Epithelial cell of esophagus (primary cell): ENCODE measurements at regions not wholly inside any gene's neighbourhood (a gene's known extent, or its start where the extent isn't known, plus 50 kb on each side); places are given as distances from the start of the nearest gene placed in this dataset.

Source experiments
- DNase-seq: peaks from one replicate; pipeline ENCODE4 v3.0.0; 2010; ENCODE audit warnings: low read depth
- H3K4me3 ChIP-seq: 2 replicates; pipeline ENCODE4 v1.5.1; 2011; ENCODE audit warnings: mild to moderate bottlenecking, low read length, control low read depth
- TF ChIP-seq, protein P1 (sequence below): IDR thresholded peaks from 2 replicates; pipeline ENCODE4 v1.5.1; 2011; ENCODE audit warnings: low read depth, mild to moderate bottlenecking, low read length, control low read depth, inconsistent platforms; ENCODE audit not compliant: insufficient read depth; ENCODE audit errors: missing control alignments

DNA sequence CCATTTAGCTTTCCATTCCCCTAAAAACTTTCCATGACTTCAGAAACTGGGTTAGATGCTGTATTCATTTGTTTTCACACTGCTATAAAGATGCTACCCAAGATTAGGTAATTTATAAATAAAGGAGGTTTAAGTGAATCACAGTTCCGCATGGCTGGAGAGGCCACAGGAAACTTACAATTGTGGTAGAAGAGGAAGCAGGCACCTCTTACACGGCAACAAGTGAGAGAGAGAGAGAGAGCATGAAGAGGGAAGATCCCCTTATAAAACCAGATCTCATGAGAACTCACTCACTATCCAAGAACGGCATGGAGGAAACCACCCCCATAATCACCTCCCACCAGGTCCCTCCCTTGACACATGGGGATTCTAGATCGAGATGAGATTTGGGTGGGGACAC, 336.8 kb downstream of the TFEC start:
- TF ChIP-seq, protein P1, sequence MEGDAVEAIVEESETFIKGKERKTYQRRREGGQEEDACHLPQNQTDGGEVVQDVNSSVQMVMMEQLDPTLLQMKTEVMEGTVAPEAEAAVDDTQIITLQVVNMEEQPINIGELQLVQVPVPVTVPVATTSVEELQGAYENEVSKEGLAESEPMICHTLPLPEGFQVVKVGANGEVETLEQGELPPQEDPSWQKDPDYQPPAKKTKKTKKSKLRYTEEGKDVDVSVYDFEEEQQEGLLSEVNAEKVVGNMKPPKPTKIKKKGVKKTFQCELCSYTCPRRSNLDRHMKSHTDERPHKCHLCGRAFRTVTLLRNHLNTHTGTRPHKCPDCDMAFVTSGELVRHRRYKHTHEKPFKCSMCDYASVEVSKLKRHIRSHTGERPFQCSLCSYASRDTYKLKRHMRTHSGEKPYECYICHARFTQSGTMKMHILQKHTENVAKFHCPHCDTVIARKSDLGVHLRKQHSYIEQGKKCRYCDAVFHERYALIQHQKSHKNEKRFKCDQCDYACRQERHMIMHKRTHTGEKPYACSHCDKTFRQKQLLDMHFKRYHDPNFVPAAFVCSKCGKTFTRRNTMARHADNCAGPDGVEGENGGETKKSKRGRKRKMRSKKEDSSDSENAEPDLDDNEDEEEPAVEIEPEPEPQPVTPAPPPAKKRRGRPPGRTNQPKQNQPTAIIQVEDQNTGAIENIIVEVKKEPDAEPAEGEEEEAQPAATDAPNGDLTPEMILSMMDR, result no peak
- no peak overlapping the region for H3K4me3 ChIP-seq
- no peak for DNase-seq

DNA sequence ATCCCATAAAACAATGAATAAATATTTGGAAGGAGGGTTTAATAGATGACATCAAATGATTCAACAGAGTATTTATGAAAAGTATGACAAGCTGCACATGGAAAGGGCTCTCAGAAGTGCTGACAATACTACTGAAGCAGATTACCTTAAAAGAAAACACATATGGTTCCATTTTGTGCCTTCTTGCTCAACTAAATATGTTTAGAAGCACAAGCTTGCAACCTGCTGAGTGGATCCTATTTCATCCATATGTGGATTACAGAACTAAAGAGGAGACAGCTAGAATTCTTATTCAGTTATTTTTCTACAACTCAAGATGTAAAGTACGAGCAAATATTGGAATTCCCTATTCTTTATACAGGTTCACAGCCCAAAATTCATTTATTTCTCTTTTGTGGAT, 340.6 kb downstream of the TFEC start:
- TF ChIP-seq, protein P1, result no peak
- DNase-seq, result no peak
- no peak overlapping the region for H3K4me3 ChIP-seq

DNA sequence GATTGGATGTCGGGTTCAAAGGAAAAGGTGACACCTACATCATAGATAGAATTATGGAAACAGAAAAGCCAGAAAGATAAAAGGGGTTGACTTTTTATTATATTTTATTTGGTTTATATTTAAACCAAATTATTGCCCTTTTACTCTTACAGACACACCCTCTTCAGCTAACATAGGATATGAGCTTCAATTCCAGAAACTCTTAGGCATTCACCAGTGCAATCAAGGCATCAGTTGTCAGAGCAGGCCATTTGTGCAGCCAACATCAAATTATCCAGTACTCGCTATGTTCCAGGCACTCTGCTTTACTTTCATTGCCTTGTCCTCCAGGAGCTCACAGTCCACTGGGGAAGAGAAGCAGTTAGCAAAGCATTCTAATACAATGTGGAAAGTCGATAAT, 347.5 kb downstream of the TFEC start:
- TF ChIP-seq, protein P1, result no peak
- H3K4me3 ChIP-seq, result no peak overlapping the region
- DNase-seq, result no peak

DNA sequence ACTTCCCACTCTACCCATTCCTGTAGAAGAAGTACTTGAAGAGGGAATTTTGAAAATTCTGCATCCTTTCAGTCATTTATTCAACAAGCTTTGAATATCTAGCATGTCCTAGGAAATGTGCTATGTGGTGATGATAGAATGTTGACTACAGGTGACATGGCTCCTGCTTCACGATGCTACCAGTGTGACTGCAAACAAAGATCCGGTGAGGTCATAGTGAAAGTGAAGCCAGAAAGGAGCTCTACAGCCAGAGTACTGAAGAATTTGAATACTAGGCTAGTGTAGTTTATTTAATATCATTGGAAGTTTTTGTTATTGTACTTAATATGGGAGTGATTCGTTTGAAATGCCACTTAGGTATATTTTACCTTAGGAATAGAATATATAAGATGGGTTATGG, 348.1 kb downstream of the TFEC start:
- TF ChIP-seq, protein P1, result no peak
- no peak overlapping the region for H3K4me3 ChIP-seq
- no peak for DNase-seq

DNA sequence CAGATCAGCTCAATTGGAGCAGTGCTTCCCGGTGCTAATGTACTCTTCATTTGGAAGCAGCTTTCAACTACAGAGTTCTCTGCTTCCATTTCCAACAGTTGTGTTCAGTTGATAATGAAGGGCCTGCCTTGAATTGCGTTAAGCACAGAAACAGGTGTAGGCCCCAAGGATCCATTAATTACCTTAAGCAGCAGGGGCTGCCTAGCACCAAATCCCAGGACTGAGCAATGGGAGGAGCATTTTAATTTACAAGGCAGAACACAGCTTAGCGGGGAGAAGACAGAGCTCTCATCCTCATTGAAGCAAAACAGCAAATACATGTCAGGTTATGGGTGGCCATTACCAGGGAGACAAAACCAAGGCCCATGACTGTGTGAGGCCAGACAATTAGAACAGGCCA, 349.6 kb downstream of the TFEC start:
- H3K4me3 ChIP-seq, result no peak overlapping the region
- DNase-seq, result no peak
- TF ChIP-seq, protein P1, result no peak

DNA sequence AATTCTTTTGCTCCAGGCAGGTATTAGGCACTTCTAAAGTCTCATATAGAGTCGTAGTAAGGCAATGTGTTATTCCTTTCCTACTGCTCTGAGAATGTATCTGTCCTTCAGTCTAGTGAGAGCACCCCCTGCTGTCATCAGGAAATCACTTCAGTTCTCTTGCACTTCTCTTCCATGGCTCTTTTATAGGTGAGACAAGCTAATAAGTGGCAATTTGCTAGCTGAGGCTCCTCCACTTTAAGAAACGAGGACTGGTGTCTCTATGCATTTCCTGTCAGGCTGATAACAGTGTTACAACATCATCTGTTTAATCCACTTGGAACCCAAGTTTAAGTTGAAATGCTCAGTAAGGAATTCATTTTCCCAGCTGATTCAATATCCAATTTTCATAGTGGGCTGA, 350.6 kb downstream of the TFEC start:
- peak; percentile 69 for DNase-seq
- TF ChIP-seq, protein P1, result peak; percentile 71
- H3K4me3 ChIP-seq, result no peak overlapping the region

DNA sequence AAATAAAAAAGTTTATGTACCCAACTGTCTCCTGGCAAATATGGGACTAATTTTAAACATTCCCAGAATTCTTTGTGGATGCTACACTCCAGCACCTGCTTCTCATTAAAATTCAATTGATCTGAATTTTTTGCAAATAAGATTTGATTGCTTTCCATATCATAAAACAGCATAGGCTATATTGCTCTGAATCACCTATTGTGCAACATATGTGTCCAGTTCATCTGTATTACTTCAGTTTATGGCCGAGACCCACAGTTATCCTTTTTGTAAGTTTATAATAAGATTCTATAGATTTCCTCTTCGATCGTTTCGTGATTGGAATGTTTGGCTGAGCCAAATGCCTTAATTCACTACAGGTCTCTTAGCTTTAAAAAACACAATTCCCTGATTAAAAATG, 351.1 kb downstream of the TFEC start:
- no peak overlapping the region for H3K4me3 ChIP-seq
- DNase-seq, result no peak
- TF ChIP-seq, protein P1, result no peak
